GM12872 (cell line): ENCODE measurements at regions not wholly inside any gene's neighbourhood (a gene's known extent, or its start where the extent isn't known, plus 50 kb on each side); places are given as distances from the start of the nearest gene placed in this dataset.

Experiments used
- TF ChIP-seq, protein P1 (sequence below): IDR thresholded peaks from 3 replicates; pipeline ENCODE4 v1.5.1; 2011; ENCODE audit warnings: low read depth, mild to moderate bottlenecking, low read length, moderate library complexity; ENCODE audit not compliant: insufficient read depth

DNA sequence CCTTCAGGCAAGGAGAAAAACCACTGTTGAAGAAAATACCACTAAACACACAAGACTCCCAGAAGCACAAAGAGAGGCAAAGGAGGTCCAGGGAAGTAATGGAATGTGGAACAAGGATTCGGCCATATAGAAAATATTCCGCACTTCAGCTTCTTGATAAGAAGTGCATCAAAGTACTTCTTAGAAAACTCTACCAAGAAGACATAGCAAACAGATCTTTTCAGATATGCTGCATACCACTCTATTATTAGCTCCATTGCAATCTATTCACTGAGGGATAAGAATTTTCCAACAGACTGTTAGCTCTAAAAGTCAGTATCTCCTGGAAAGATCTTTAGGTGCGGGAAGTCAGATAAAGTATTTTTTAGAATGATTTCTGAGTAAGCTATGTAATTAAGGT lies 231.8 kb downstream of the WDR11 start:
- TF ChIP-seq, protein P1, sequence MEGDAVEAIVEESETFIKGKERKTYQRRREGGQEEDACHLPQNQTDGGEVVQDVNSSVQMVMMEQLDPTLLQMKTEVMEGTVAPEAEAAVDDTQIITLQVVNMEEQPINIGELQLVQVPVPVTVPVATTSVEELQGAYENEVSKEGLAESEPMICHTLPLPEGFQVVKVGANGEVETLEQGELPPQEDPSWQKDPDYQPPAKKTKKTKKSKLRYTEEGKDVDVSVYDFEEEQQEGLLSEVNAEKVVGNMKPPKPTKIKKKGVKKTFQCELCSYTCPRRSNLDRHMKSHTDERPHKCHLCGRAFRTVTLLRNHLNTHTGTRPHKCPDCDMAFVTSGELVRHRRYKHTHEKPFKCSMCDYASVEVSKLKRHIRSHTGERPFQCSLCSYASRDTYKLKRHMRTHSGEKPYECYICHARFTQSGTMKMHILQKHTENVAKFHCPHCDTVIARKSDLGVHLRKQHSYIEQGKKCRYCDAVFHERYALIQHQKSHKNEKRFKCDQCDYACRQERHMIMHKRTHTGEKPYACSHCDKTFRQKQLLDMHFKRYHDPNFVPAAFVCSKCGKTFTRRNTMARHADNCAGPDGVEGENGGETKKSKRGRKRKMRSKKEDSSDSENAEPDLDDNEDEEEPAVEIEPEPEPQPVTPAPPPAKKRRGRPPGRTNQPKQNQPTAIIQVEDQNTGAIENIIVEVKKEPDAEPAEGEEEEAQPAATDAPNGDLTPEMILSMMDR, result no peak

DNA sequence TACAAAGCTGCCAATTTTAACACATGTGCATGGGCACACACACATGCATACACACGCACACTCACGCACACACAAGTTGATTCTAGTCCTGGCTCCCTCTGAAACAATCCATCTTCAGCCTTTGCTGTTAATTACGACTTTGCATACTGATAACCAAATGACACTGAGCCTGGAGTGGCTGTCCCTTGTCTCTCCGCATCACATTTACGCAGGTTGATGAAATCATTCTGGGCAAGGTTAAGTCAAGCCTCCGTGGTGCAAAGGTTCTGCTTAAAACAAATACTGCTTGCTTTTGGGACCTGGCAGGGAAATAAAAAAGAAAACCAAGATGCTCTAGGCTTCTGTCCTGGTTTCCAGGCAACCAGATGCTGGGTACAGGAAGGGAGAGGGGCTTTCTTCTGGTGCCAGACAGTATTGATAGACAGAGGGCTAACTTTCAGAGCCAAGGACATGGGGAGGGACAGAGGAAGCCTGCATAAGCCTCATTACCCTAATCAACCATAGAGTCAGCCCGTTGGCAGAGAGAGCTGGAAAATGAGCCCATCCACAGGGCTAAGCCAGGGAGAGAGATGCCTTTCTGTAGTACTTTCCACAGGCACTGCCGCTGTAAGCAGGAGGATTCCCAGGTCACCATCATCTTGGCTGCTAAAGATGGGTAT lies 233.0 kb downstream of the WDR11 start:
- TF ChIP-seq, protein P1, result no peak

DNA sequence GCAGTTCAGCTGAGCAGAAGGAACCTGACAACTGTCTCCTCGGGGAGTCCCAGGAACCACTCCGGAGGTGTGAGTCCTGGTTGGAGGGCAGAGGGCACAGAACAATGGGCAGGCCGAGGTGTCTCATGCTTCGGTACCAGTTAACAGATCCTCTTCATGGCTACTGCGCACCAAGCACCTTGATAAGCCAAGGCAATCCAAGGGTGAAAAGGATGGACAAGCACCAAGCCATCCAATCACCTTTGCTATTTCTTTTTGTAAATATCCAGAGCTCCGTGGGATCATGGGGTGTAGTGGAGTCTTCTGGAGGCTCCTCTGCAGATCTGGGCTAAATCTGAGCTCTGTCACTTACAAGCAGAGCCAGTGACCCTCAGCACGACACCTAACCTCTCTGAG lies 233.5 kb downstream of the WDR11 start:
- TF ChIP-seq, protein P1, result no peak

- TF ChIP-seq, protein P1, result no peak
Measured at GRCh38 chr10:121085367-121085766, 234.2 kb downstream of the WDR11 start.

GRCh38 chr10:121087129-121087528 lies 236.0 kb downstream of the WDR11 start:
- TF ChIP-seq, protein P1, result no peak

DNA sequence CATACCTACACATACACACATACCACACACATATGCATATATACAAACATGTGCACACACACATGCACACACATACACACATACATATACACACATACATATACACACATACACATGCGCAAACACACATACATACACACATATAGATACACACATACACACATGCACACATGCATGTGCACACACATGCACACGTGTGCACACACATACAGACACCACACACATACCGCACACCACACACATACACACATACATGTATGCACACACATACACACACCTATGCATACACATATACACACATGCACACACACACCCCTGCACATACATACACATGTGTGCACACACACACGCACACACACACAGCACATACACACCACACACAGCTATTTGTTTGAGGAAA lies 236.5 kb downstream of the WDR11 start:
- TF ChIP-seq, protein P1, result no peak

GRCh38 chr10:121088524-121088923 lies 237.4 kb downstream of the WDR11 start:
- TF ChIP-seq, protein P1, result no peak; the same call in 2 of the 3 replicates
